ENCODE measurements at regions not wholly inside any gene's neighbourhood (a gene's known extent, or its start where the extent isn't known, plus 50 kb on each side); places are given as distances from the start of the nearest gene placed in this dataset.

GRCh38 chr1:184189361-184189760, 137.8 kb downstream of the TSEN15 start:
- BruUV-seq (replicated peaks) = no TSS peak
- H4K8ac ChIP-seq (ENCODE audit: low read depth in 2 of 2, low read length in 2 of 2) = no peak overlapping the region
- peaks cover 2% of the 10 kb centered on the region for H3K4me1 ChIP-seq (ENCODE audit: control insufficient read depth, insufficient read depth, low read length)
- H2BK120ac ChIP-seq (ENCODE audit: low read depth, low read length) = no peak overlapping the region
- no peak overlapping the region for H3K9ac ChIP-seq (ENCODE audit: low read depth, low read length)
- H3K9me1 ChIP-seq (ENCODE audit: insufficient read depth, low read length) = no peaks in the 10 kb centered on the region
- no peaks in the 10 kb centered on the region for H3K9me3 ChIP-seq (ENCODE audit: control insufficient read depth, insufficient read depth, low read length)
- TF ChIP-seq MXI1 (IDR thresholded peaks at IDR 0.05; ENCODE audit: borderline replicate concordance, low read depth, low read length) (no peak), BHLHE40 (IDR thresholded peaks at IDR 0.05; ENCODE audit: low read depth, low read length) (no peak), SMC3 (IDR thresholded peaks at IDR 0.05; ENCODE audit: low read depth, low read length) (no peak), RAD21 (IDR thresholded peaks at IDR 0.05; ENCODE audit: low read length) (no peak), FOS (IDR thresholded peaks at IDR 0.05; ENCODE audit: low read depth, low read length) (no peak), CHD1 (IDR thresholded peaks at IDR 0.05; ENCODE audit: low read depth, low read length) (no peak), USF2 (IDR thresholded peaks at IDR 0.05; ENCODE audit: low read depth, low read length) (no peak)
- TF ChIP-seq, protein P1, sequence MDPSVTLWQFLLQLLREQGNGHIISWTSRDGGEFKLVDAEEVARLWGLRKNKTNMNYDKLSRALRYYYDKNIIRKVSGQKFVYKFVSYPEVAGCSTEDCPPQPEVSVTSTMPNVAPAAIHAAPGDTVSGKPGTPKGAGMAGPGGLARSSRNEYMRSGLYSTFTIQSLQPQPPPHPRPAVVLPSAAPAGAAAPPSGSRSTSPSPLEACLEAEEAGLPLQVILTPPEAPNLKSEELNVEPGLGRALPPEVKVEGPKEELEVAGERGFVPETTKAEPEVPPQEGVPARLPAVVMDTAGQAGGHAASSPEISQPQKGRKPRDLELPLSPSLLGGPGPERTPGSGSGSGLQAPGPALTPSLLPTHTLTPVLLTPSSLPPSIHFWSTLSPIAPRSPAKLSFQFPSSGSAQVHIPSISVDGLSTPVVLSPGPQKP (IDR thresholded peaks at IDR 0.05; ENCODE audit: borderline replicate concordance, low read depth, low read length) = no peak
- CTCF ChIA-PET = no interaction called here
- no peaks in the 10 kb centered on the region for H4K20me1 ChIP-seq (ENCODE audit: insufficient read depth, low read length)
- no peak overlapping the region for H2AK9ac ChIP-seq (replicated peaks; ENCODE audit: low read depth, low read length, poor library complexity)
- H4K91ac ChIP-seq (ENCODE audit: insufficient read depth, low read depth, low read length) = no peak overlapping the region
- no peak overlapping the region for H2BK5ac ChIP-seq (ENCODE audit: low read depth, low read length, poor library complexity, severe bottlenecking)
- no peak overlapping the region for H3K4me2 ChIP-seq (ENCODE audit: low read depth, low read length)
- peaks cover 11% of the 10 kb centered on the region for H3K27me3 ChIP-seq (ENCODE audit: control insufficient read depth, insufficient read depth, low read length)
- no peak overlapping the region for H3K18ac ChIP-seq (ENCODE audit: low read depth, low read length)
- H3K14ac ChIP-seq (replicated peaks; ENCODE audit: low read depth, low read length) = no peak overlapping the region
- no peak overlapping the region for H3K4me3 ChIP-seq (ENCODE audit: insufficient read depth, low read depth, low read length)
- H3K79me1 ChIP-seq (ENCODE audit: low read depth in 1 of 2, low read length in 2 of 2) = no peaks in the 10 kb centered on the region
- no peak overlapping the region for H3K56ac ChIP-seq (ENCODE audit: extremely low read depth, insufficient read depth, low read length)
- in situ Hi-C loops (cut with MboI; ENCODE audit: low sequenced_read_pairs) (no loop called here), intact Hi-C loops (cut with micrococcal nuclease) (no loop called here), dilution Hi-C loops (cut with HindIII; ENCODE audit: low sequenced_read_pairs, unreplicated experiment) (no loop called here)
- ATAC-seq (ENCODE audit: low read depth) (no peak), DNase-seq (no peak)
- no peak overlapping the region for H2AK5ac ChIP-seq (ENCODE audit: low read depth, low read length)
- H2AFZ ChIP-seq (replicated peaks; ENCODE audit: low read length, poor library complexity) = no peak overlapping the region
- no peak overlapping the region for H2BK15ac ChIP-seq (ENCODE audit: low read depth, low read length)
- no peak overlapping the region for H3K4ac ChIP-seq (ENCODE audit: low read depth, low read length)
- no peak overlapping the region for H3K23ac ChIP-seq (ENCODE audit: low read depth, low read length)
- POLR2A ChIA-PET (ENCODE audit: unreplicated experiment) = no interaction called here
- no peak overlapping the region for H3K27ac ChIP-seq (ENCODE audit: insufficient read depth, low read length)
- no peaks in the 10 kb centered on the region for H3K36me3 ChIP-seq (ENCODE audit: control insufficient read depth, insufficient read depth, low read length)
- H4K5ac ChIP-seq (ENCODE audit: low read depth, low read length) = no peak overlapping the region
- no peak overlapping the region for H2BK20ac ChIP-seq (ENCODE audit: low read depth, low read length)
